Astrocyte of the spinal cord (primary cell): ENCODE measurements at regions not wholly inside any gene's neighbourhood (a gene's known extent, or its start where the extent isn't known, plus 50 kb on each side); places are given as distances from the start of the nearest gene placed in this dataset.
"Not testable (repeated sequence)": the region's sequence is repeated elsewhere in the genome, so short reads cannot be mapped to it uniquely, and the experiment has no call there.

Experiments
- DNase-seq: peaks from one replicate; pipeline ENCODE4 v3.0.0; 2011; ENCODE audit warnings: low read depth, low spot score
- H3K4me3 ChIP-seq: 2 replicates; pipeline ENCODE4 v1.5.1; 2011; ENCODE audit warnings: low read depth, mild to moderate bottlenecking, low read length, moderate library complexity
- in situ Hi-C: cut with HindIII; loops from 2 replicates; pipeline ENCODE4 v1.10.0; 2017; ENCODE audit warnings: low sequenced_read_pairs
- TF ChIP-seq, protein P1 (sequence below): IDR thresholded peaks from 2 replicates; pipeline ENCODE4 v1.5.1; 2012; ENCODE audit warnings: low read depth, mild to moderate bottlenecking, low read length, inconsistent platforms

DNA sequence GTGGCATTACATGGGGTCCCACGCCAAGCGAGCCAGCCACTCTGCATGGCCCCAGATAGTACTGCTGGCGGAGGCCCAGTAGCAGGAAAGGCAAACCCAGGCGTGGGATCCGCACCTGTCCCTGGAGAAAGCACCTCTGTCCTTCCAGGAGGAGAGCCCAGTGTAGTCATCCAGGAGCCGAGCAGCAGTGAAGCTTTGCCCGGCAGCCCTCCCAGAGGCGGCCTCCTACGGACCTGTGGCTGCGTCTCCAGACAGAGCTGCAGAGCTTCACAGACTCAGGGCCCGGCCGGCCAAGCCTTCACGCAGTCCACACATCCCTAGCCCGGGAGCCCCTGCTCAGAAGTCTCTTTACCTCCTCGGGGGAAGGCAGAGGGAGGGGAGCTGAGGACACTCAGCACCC, 100.8 kb upstream of the PPP1R26 start:
- no peak for DNase-seq
- in situ Hi-C loops, result no loop called here
- no peak overlapping the region for H3K4me3 ChIP-seq
- TF ChIP-seq, protein P1, sequence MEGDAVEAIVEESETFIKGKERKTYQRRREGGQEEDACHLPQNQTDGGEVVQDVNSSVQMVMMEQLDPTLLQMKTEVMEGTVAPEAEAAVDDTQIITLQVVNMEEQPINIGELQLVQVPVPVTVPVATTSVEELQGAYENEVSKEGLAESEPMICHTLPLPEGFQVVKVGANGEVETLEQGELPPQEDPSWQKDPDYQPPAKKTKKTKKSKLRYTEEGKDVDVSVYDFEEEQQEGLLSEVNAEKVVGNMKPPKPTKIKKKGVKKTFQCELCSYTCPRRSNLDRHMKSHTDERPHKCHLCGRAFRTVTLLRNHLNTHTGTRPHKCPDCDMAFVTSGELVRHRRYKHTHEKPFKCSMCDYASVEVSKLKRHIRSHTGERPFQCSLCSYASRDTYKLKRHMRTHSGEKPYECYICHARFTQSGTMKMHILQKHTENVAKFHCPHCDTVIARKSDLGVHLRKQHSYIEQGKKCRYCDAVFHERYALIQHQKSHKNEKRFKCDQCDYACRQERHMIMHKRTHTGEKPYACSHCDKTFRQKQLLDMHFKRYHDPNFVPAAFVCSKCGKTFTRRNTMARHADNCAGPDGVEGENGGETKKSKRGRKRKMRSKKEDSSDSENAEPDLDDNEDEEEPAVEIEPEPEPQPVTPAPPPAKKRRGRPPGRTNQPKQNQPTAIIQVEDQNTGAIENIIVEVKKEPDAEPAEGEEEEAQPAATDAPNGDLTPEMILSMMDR, result no peak

DNA sequence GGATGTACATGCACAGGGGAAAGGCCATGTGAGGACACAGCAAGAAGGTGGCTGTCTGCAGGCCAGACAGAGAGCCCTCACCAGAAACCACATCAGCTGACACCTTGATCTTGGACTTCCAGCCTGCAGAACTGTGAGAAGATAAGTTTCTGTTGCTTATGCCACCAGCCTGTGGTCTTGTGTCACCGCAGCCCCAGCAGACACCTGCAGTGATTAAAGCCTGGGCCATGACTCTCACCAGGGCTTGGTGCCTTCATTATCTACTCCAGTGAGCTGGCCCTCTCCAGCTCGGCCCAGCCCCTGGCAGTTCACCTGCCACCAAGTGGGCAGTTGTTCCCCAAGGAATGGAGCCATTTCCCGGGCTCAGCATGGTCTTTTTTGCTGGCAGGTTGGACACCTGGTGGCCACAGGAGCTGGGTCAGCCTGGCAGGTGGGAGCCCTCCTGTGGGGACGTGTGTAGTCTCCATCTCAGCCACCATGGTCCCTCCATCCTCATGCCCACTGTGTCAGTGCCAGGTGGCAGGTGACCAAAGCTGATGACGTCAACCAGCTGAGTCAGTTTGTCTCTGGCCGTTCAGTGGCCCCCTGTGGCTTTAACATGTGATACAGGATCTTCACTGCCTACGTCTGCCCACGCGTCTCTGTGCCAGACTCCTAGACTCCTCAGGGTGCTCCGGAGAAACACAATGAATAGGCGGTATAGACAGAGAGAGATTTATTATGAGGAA, 99.9 kb upstream of the PPP1R26 start:
- DNase-seq, result no peak
- H3K4me3 ChIP-seq, result no peak overlapping the region
- TF ChIP-seq, protein P1, result no peak
- in situ Hi-C loops, result no loop called here

DNA sequence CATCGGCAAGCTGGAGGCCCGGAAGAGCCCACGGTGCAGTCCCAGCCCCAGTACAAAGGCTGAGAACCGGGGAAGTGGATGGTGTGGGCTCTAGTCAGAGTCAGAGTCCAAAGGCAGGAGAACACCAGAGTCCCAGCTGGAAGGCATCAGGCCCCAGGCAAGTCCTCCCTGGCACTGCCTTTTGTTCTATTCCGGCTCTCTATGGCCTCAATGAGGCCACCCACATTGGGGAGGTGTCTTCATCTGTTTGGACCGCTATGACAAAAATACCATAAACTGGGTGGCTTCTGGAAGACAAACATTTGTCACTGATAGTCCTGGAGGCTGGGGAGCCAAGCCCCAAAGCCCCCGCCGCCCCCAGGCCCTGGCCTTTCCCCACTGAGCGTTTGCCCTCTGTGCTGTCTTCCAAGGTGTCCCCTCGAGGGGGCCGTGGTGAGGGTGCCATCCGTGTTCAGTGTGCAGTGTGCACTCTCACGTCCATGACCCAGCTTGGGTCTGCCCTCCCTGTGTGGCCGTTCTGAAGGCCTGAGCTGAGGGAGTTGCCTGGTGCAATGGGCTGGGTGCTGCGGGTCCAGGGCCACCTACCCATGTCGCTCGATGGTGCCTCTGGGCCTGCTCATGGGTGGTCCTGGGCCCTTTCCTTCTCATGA, 99.1 kb upstream of the PPP1R26 start:
- TF ChIP-seq, protein P1, result no peak
- no peak overlapping the region for H3K4me3 ChIP-seq
- in situ Hi-C loops, result no loop called here
- no peak for DNase-seq

DNA sequence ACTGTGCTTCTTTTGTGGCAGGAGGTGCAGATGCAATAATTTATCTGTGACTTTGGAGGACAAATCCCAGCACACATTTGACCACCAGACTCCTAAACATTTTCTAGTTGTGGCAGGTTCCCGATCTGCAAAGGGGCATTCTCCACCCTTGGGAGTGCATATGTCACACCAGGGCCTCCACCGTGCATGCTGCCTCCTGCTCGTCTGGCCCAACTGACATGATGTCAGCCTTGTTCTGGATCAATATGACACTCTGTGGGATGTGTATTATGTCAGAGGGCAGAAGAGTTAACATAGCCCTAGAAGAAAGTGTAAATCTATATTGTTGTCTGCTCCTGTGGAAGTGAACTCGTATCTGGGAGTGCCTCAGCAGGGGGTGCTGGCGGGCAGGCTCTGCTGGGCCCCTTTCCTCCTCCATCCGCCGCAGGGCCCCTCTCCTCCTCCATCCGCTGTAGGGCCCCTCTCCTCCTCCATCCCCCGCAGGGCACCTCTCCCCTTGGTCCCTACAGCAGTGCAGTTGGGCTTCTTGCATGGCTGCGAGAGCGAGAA, 97.7 kb upstream of the PPP1R26 start:
- in situ Hi-C loops, result no loop called here
- DNase-seq, result no peak
- TF ChIP-seq, protein P1, result no peak
- no peak overlapping the region for H3K4me3 ChIP-seq

GRCh38 chr9:135384226-135384625, 95.4 kb upstream of the PPP1R26 start:
- H3K4me3 ChIP-seq, result no peak overlapping the region
- no peak for DNase-seq
- TF ChIP-seq, protein P1, result no peak
- in situ Hi-C loops, result no loop called here

DNA sequence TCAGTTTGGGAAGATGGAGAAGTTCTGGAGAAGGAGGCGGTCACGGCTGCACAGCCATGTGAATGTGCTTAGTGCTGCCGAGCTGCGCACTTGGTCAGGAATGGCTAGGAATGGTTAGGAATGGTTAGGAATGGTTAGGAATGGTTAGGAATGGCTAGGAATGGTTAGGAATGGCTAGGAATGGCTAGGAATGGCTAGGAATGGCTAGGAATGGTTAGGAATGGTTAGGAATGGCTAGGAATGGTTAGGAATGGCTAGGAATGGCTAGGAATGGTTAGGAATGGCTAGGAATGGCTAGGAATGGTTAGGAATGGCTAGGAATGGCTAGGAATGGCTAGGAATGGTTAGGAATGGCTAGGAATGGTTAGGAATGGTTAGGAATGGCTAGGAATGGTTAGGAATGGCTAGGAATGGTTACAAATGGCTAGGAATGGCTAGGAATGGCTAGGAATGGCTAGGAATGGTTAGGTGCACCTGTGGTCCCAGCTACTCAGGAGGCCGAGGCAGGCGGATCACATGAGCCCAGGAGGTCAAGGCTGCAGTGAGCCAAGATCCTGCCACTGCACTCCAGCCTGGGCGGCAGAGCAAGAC, 94.7 kb upstream of the PPP1R26 start:
- in situ Hi-C loops, DNase-seq, H3K4me3 ChIP-seq: not testable (repeated sequence)

DNA sequence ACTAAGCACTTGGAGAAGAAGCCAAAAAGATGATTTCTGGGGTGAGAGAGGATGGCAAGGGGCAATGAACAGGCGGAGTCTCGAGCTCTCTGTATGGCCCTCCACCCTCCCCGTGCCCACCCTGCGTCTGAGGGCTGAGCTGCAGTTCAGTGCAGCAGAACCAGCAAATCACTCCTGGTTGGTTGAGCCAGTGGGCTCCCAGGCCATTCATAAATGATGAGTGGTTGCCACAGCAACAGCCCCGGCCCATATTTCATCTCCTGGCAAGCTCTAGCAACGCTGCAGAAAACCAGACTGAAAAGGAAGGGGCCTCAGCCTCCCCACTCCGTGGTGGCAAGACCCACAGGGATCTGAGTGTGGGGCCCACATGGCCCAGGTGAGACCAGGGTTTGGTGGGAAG, 93.8 kb upstream of the PPP1R26 start:
- in situ Hi-C loops, result no loop called here
- no peak overlapping the region for H3K4me3 ChIP-seq
- TF ChIP-seq, protein P1, result no peak
- no peak for DNase-seq
